BE2C (cell line): ENCODE measurements at regions not wholly inside any gene's neighbourhood (a gene's known extent, or its start where the extent isn't known, plus 50 kb on each side); places are given as distances from the start of the nearest gene placed in this dataset.

Experiments used
- DNase-seq: peaks from one replicate; pipeline ENCODE4 v3.0.0-alpha.2; 2020
- H3K27me3 ChIP-seq: fragments of 250-450 bp; sonication (Bioruptor Pico); 2 replicates; pipeline ENCODE4 v1.5.1; 2020; ENCODE audit warnings: mild to moderate bottlenecking
- H3K36me3 ChIP-seq: fragments of 250-450 bp; sonication (Bioruptor Pico); 2 replicates; pipeline ENCODE4 v1.5.1; 2020; ENCODE audit warnings: mild to moderate bottlenecking
- H3K4me1 ChIP-seq: fragments of 250-450 bp; sonication (Bioruptor Pico); 2 replicates; pipeline ENCODE4 v1.5.1; 2020
- H3K4me3 ChIP-seq: 2 replicates; pipeline ENCODE4 v1.5.1; 2011; ENCODE audit warnings: low read depth, low read length
- H3K9me3 ChIP-seq: fragments of 250-450 bp; sonication (Bioruptor Pico); 2 replicates; pipeline ENCODE4 v1.5.1; 2020
- TF ChIP-seq, protein P1 (sequence below): IDR thresholded peaks from 2 replicates; pipeline ENCODE4 v1.5.1; 2012; ENCODE audit warnings: mild to moderate bottlenecking, low read depth, low read length

DNA sequence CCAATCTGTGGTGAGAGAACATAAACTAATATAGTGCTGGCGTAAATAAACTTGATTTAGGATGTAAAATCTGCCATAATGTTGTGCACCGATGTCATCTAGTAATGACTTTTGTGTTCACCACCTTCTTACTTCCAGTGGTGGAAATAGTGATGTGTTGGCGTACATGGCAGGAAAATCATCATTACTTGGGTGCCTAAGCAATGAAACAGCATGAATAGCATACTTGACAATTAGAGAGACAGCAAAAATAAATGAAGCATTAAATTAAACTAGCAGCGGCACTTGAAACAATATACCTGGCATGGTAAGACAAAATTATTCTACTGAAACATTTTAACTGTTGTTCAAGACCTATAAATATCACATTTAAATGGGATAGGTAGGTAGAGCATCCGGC, 73.2 kb upstream of the DSC1 start:
- TF ChIP-seq, protein P1, sequence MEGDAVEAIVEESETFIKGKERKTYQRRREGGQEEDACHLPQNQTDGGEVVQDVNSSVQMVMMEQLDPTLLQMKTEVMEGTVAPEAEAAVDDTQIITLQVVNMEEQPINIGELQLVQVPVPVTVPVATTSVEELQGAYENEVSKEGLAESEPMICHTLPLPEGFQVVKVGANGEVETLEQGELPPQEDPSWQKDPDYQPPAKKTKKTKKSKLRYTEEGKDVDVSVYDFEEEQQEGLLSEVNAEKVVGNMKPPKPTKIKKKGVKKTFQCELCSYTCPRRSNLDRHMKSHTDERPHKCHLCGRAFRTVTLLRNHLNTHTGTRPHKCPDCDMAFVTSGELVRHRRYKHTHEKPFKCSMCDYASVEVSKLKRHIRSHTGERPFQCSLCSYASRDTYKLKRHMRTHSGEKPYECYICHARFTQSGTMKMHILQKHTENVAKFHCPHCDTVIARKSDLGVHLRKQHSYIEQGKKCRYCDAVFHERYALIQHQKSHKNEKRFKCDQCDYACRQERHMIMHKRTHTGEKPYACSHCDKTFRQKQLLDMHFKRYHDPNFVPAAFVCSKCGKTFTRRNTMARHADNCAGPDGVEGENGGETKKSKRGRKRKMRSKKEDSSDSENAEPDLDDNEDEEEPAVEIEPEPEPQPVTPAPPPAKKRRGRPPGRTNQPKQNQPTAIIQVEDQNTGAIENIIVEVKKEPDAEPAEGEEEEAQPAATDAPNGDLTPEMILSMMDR = no peak
- DNase-seq = no peak
- H3K27me3 ChIP-seq = no peaks in the 10 kb centered on the region
- H3K36me3 ChIP-seq = no peaks in the 10 kb centered on the region
- H3K9me3 ChIP-seq = no peaks in the 10 kb centered on the region
- H3K4me1 ChIP-seq = no peaks in the 10 kb centered on the region
- H3K4me3 ChIP-seq = no peak overlapping the region

DNA sequence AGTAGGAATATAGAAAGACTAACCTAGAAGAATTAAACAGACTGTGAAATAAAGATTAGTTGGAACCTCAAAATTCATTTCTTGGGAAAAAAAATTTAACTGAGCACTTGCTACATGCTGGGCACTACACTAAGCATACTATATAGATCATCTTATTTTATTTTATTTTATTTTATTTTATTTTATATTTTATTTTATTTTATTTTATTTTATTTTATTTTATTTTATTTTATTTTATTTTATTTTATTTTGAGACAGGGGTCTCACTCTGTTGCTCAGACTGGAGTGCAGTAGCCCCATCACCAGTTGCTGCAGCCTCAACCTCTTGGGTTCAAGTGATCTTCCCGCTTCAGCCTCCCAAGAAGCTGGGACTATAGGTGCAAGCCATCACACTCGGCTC, 74.5 kb upstream of the DSC1 start:
- Histone ChIP-seq H3K4me1 (no peaks in the 10 kb centered on the region), H3K36me3 (no peaks in the 10 kb centered on the region), H3K9me3 (no peaks in the 10 kb centered on the region), H3K4me3 (no peak overlapping the region), H3K27me3 (no peaks in the 10 kb centered on the region)
- TF ChIP-seq, protein P1 = no peak
- no peak for DNase-seq

DNA sequence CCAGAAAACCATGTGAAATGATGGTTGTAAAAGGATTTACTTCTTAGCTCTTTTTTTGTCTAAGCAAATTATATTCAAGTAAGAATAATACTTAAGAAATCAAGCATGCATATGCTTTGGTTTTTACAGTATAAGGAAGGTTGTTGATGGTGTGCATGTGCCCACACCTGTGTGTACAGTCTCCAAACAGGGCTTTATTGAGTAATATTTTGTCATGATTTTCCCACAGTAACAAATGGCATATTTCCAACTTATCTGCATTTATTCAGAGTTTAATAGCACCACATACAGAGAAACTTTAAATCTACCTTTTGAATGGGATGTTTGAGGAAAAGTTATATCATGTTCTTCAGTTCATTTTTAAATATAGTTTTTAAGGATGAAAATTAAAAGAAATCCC, 76.5 kb upstream of the DSG1 start:
- no peak for DNase-seq
- TF ChIP-seq, protein P1 = no peak
- no peak overlapping the region for H3K4me3 ChIP-seq

DNA sequence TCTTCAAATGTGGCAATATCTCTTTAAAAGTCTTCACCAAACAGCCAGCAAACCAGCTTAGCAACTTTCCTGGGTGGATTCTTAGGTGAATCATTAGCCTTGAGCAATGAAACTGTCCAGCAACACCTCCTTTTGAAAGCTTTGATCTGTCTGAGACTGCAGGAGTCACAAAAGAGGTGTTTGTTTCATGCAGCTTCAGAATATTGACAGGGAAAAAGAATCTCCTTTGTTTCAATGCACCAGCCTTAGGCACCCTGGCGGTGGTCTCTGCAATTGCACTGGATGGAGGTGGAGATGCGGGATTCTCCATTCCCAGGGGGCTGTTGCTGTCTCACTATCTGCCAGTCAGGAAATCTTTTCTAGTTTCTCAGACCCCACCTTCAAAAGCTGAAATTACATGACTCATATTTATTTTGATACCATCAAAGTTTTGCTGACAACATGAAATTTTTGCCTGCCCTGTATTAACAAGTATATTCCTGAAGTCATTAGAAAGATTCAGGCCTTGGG, 76.0 kb upstream of the DSG1 start:
- peak; percentile 23 for DNase-seq
- TF ChIP-seq, protein P1 = peak; percentile 41
- no peaks in the 10 kb centered on the region for H3K4me1 ChIP-seq

More for the DNA sequence above, 76.5 kb upstream of the DSG1 start:
- H3K27me3 ChIP-seq = no peaks in the 10 kb centered on the region
- H3K4me1 ChIP-seq = no peaks in the 10 kb centered on the region
- no peaks in the 10 kb centered on the region for H3K36me3 ChIP-seq
- no peaks in the 10 kb centered on the region for H3K9me3 ChIP-seq

DNA sequence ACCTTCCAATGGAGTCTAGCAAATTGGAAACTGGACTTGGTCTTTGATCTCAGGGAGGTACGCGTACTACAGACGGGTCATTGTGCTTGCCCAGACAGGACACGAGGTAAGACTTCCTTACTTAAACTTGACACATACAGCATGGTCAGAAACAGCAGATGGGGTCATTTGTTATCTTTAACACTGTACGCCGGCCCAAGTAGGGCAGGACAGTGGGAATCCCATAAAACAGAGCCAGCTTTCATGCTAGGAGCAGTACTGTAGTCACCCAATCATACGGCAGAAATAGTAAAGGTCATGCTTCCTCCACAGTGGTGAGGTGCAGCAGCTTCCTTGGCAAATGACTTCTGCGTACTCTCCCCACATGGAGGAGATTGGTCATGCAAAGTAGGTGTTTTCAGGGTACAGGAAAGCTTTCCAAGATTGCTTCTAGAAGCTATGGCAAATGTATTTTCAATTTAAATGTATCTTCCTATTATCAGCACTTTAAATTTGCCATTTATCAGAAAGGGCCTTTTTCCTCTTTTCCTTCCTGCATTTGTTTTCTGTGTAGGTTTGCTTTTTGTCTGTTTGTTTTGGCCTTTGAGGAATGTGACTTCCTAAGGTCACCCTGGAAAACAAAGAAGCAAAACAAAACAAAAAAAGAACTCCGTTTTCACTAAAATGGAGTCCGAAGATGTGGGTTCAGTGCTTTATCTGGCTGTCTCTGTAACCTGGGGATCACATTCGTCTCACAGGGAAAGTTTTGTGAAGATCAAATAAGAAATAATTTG, 74.0 kb upstream of the DSG1 start:
- H3K4me3 ChIP-seq = no peak overlapping the region
- TF ChIP-seq, protein P1 = no peak
- no peaks in the 10 kb centered on the region for H3K27me3 ChIP-seq
- no peaks in the 10 kb centered on the region for H3K4me1 ChIP-seq
- H3K36me3 ChIP-seq = no peaks in the 10 kb centered on the region
- no peaks in the 10 kb centered on the region for H3K9me3 ChIP-seq
- DNase-seq = no peak

More for the DNA sequence above, 76.0 kb upstream of the DSG1 start:
- H3K36me3 ChIP-seq = no peaks in the 10 kb centered on the region
- H3K4me3 ChIP-seq = no peak overlapping the region
- no peaks in the 10 kb centered on the region for H3K9me3 ChIP-seq
- no peaks in the 10 kb centered on the region for H3K27me3 ChIP-seq

DNA sequence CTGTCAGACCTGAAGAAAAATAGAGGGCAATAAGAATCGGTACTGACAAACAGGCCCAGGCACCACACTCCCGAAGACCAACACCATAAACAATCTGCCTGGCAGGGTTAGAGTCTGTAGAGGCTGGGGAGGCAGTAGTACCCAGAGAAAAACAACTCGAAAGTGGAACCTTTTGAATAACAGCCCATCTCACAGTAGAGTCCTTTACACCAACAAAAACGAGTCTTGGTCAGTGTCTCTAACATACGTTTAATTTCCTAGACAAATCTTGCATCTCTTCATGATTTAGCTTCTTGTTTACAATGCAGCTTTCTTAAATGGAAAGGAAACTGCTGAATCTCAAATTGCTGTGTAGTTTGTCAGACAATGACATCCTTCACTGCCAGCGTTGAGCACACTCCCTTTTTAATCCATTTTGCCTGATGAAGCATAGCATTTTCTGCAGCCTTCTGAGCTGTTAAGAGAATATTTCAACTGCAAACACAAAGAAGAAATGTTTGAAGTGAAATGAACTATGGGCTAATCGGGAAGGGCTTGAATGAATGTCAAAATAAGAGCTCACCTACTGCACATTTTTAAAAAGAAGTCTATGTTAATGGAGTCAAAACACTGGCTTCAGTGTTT, 73.1 kb upstream of the DSG1 start:
- Histone ChIP-seq H3K36me3 (no peaks in the 10 kb centered on the region), H3K27me3 (no peaks in the 10 kb centered on the region), H3K4me1 (no peaks in the 10 kb centered on the region), H3K9me3 (no peaks in the 10 kb centered on the region), H3K4me3 (no peak overlapping the region)
- DNase-seq = no peak
- TF ChIP-seq, protein P1 = no peak
